Naive thymus-derived CD4-positive, alpha-beta T cell (primary cell): ENCODE measurements at regions not wholly inside any gene's neighbourhood (a gene's known extent, or its start where the extent isn't known, plus 50 kb on each side); places are given as distances from the start of the nearest gene placed in this dataset.

Experiments
- ATAC-seq: fragments of 150-1000 bp; cut with Tn5 transposase; 2 replicates; pipeline ENCODE4 v1.10.0; 2021; ENCODE audit warnings: mild to moderate bottlenecking, moderate library complexity
- CTCF ChIA-PET: fragments of 350-600 bp; sonication (Branson Sonifier 250); formaldehyde crosslinking; loops from one replicate; lab custom pipeline; 2021; ENCODE audit warnings: antibody characterized with exemption; lab: Charles Lee
- POLR2A ChIA-PET: fragments of 350-600 bp; sonication (Branson Sonifier 250); formaldehyde crosslinking; loops from one replicate; lab custom pipeline; 2021; ENCODE audit warnings: antibody characterized with exemption, inconsistent platforms; lab: Charles Lee
- DNase-seq, 9 donors: peaks; one replicate each; pipeline versions ENCODE4 v3.0.0 to v3.0.0-alpha.2; 2020 to 2022; ENCODE audit warnings: mixed read lengths in 1 of 9
- H3K27ac ChIP-seq: one replicate; pipeline ENCODE4 v1.7.0; 2013; ENCODE audit warnings: mild to moderate bottlenecking, low read depth, low read length, moderate library complexity
- H3K27me3 ChIP-seq, 2 donors: one replicate each; pipeline ENCODE4 v1.7.0; 2013; ENCODE audit warnings: low read length in 2 of 2, mild to moderate bottlenecking in 2 of 2, moderate library complexity in 2 of 2; ENCODE audit not compliant: control insufficient read depth in 2 of 2, insufficient read depth in 2 of 2
- H3K36me3 ChIP-seq, 3 experiments: 1 replicate in 2 of 3; 2 replicates in 1 of 3; pipeline ENCODE4 v1.7.0; 2013; ENCODE audit warnings: low read length in 3 of 3, mild to moderate bottlenecking in 3 of 3, moderate library complexity in 1 of 3; ENCODE audit not compliant: insufficient read depth in 3 of 3, control insufficient read depth in 2 of 3
- H3K4me1 ChIP-seq, 2 donors: one replicate each; pipeline ENCODE4 v1.7.0; 2013; ENCODE audit warnings: low read length in 2 of 2, mild to moderate bottlenecking in 2 of 2, moderate library complexity in 1 of 2; ENCODE audit not compliant: control insufficient read depth in 2 of 2, insufficient read depth in 2 of 2
- H3K4me3 ChIP-seq: 2 replicates; pipeline ENCODE4 v1.7.0; 2013; ENCODE audit warnings: mild to moderate bottlenecking, low read length
- H3K9me3 ChIP-seq, 3 experiments: 1 replicate in 2 of 3; 2 replicates in 1 of 3; pipeline ENCODE4 v1.7.0; 2013; ENCODE audit warnings: low read length in 3 of 3; ENCODE audit not compliant: control insufficient read depth in 2 of 3
- H3K27ac Mint-ChIP-seq, 9 donors: one replicate each; pipeline ENCODE4 v1.8.0; 2020 to 2022; ENCODE audit warnings: mixed read lengths in 9 of 9, mild to moderate bottlenecking in 8 of 9, moderate library complexity in 5 of 9, inconsistent platforms in 2 of 9
- H3K27me3 Mint-ChIP-seq, 5 donors: one replicate each; pipeline ENCODE4 v1.8.0; 2021 to 2022; ENCODE audit warnings: mixed read lengths in 5 of 5, mild to moderate bottlenecking in 1 of 5
- H3K36me3 Mint-ChIP-seq, 5 donors: one replicate each; pipeline ENCODE4 v1.8.0; 2020 to 2022; ENCODE audit warnings: mixed read lengths in 5 of 5, mild to moderate bottlenecking in 3 of 5, inconsistent platforms in 1 of 5
- H3K4me1 Mint-ChIP-seq, 7 donors: one replicate each; pipeline ENCODE4 v1.8.0; 2020 to 2022; ENCODE audit warnings: mixed read lengths in 7 of 7, mild to moderate bottlenecking in 3 of 7, inconsistent platforms in 1 of 7
- H3K4me3 Mint-ChIP-seq, 10 donors: one replicate each; pipeline ENCODE4 v1.8.0; 2020 to 2022; ENCODE audit warnings: mild to moderate bottlenecking in 10 of 10, mixed read lengths in 10 of 10, moderate library complexity in 6 of 10, inconsistent platforms in 2 of 10
- H3K9me3 Mint-ChIP-seq, 11 donors: one replicate each; pipeline ENCODE4 v1.8.0; 2020 to 2022; ENCODE audit warnings: mixed read lengths in 11 of 11, mild to moderate bottlenecking in 4 of 11, inconsistent platforms in 1 of 11, moderate library complexity in 1 of 11
- intact Hi-C, 2 donors: fragments of 100-400 bp; cut with micrococcal nuclease; formaldehyde crosslinking; loops; one replicate each; pipeline ENCODE4 v1.15.1; 2023

- Histone ChIP-seq H3K27ac (no peak overlapping the region), H3K27me3 (no peaks in the 10 kb centered on the region), H3K36me3 (no peaks in the 10 kb centered on the region), H3K4me1 (no peaks in the 10 kb centered on the region), H3K4me3 (no peak overlapping the region), H3K9me3 (no peaks in the 10 kb centered on the region)
- no peak for DNase-seq
- Mint-ChIP-seq H3K36me3 (peaks cover 0 to 3% (median 0%) of the 10 kb centered on the region in 5 donors), H3K4me1 (no peaks in the 10 kb centered on the region), H3K4me3 (no peak overlapping the region), H3K27me3 (peaks cover 0 to 23% (median 3%) of the 10 kb centered on the region in 5 donors), H3K27ac (no peak overlapping the region), H3K9me3 (peaks cover 0 to 27% (median 12%) of the 10 kb centered on the region in 11 donors)
- no peak for ATAC-seq
- intact Hi-C loops, result no loop called here
- ChIA-PET CTCF (no interaction called here), POLR2A (no interaction called here)
These were observed 239.4 kb upstream of the BOD1L1 start for GRCh38 chr4:13866881-13867280.

DNA sequence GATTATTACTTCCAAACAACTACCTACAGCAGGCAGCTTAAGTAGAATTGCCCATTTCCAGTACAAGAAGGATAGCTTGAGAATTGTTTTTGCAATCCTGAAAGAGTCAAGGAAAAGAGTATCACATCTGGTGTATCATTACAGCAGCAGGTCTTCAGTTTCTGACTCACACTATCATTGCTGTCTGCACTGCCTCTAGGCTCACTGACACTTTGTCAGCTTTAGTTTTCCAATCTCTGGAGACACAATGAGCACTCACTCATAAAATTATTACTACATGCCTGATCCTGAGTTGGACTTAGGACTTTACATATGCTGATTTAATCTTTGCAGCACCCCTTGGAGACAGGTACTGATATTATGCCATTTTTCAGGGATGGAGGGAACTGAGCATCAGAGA lies 244.6 kb upstream of the BOD1L1 start:
- no peak overlapping the region for H3K27ac ChIP-seq
- peaks cover 0 to 6% (median 2%) of the 10 kb centered on the region in 11 donors for H3K9me3 Mint-ChIP-seq
- no peak for ATAC-seq
- no peaks in the 10 kb centered on the region for H3K4me1 Mint-ChIP-seq
- H3K9me3 ChIP-seq, result no peaks in the 10 kb centered on the region
- intact Hi-C loops, result no loop called here
- H3K36me3 Mint-ChIP-seq, result no peaks in the 10 kb centered on the region
- no peak overlapping the region for H3K4me3 Mint-ChIP-seq
- ChIA-PET POLR2A (no interaction called here), CTCF (no interaction called here)
- no peak for DNase-seq
- no peaks in the 10 kb centered on the region for H3K36me3 ChIP-seq
- no peaks in the 10 kb centered on the region for H3K4me1 ChIP-seq
- peaks cover 0 to 19% (median 3%) of the 10 kb centered on the region in 5 donors for H3K27me3 Mint-ChIP-seq
- no peak overlapping the region for H3K27ac Mint-ChIP-seq
- H3K27me3 ChIP-seq, result no peaks in the 10 kb centered on the region
- H3K4me3 ChIP-seq, result no peak overlapping the region

- H3K36me3 Mint-ChIP-seq, result no peaks in the 10 kb centered on the region
- Histone ChIP-seq H3K27me3 (no peaks in the 10 kb centered on the region), H3K4me1 (no peaks in the 10 kb centered on the region), H3K27ac (no peak overlapping the region), H3K9me3 (no peaks in the 10 kb centered on the region), H3K36me3 (no peaks in the 10 kb centered on the region), H3K4me3 (no peak overlapping the region)
- ATAC-seq (no peak), DNase-seq (no peak)
- no peak overlapping the region for H3K4me3 Mint-ChIP-seq
- POLR2A ChIA-PET, result no interaction called here
- H3K27ac Mint-ChIP-seq, result no peak overlapping the region
- CTCF ChIA-PET, result no interaction called here
- intact Hi-C loops, result no loop called here
- no peaks in the 10 kb centered on the region for H3K4me1 Mint-ChIP-seq
- peaks cover 0 to 6% (median 2%) of the 10 kb centered on the region in 11 donors for H3K9me3 Mint-ChIP-seq
- H3K27me3 Mint-ChIP-seq, result peaks cover 0 to 19% (median 3%) of the 10 kb centered on the region in 5 donors
These were observed 245.4 kb upstream of the BOD1L1 start for GRCh38 chr4:13872955-13873354.

DNA sequence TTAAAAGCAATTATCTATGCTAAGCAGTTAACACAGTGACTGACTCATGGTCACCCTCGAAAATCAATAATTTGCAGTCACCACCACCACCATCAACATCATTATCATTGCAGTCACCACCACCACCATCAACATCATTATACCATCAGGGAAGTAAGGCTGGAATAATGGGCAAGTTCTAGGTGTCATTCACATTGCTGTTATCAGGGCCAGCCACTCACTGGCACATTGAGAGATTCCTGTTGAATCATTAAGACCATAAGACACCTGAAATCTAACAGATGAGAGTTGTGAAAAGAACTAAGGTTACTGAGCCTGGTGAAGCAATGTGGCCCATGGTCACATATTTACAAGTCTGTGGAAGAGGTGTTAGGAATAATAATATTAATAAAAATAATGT lies 247.7 kb upstream of the BOD1L1 start:
- Histone ChIP-seq H3K4me3 (no peak overlapping the region), H3K27me3 (no peaks in the 10 kb centered on the region), H3K27ac (no peak overlapping the region), H3K9me3 (no peaks in the 10 kb centered on the region), H3K4me1 (no peaks in the 10 kb centered on the region), H3K36me3 (no peaks in the 10 kb centered on the region)
- intact Hi-C loops, result no loop called here
- POLR2A ChIA-PET, result no interaction called here
- CTCF ChIA-PET, result no interaction called here
- ATAC-seq, result no peak
- Mint-ChIP-seq H3K4me1 (no peaks in the 10 kb centered on the region), H3K36me3 (no peaks in the 10 kb centered on the region), H3K4me3 (no peak overlapping the region), H3K27me3 (peaks cover 0 to 12% (median 5%) of the 10 kb centered on the region in 5 donors), H3K9me3 (peaks cover 0 to 7% (median 3%) of the 10 kb centered on the region in 11 donors), H3K27ac (no peak overlapping the region)
- DNase-seq, result no peak

DNA sequence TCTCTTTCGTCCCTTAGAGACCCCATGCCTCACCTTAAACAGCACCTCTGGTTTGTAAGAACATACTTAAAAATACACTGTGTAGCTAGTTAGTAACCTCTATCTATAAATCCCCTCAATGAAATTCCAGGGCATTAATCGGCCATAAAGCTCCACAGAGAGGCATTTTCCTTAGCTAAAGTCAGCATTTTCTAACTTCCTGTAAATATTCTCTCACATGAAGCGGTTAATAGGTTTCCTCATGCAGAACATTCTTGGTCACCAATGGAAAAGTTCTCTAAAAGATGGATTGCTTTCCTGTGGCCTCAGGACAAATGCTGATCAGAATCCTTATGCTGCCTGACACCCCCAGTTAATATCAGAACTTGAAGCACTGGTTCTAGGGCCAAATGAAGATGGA lies 248.6 kb upstream of the BOD1L1 start:
- no peak for ATAC-seq
- Mint-ChIP-seq H3K4me3 (no peak overlapping the region), H3K4me1 (no peaks in the 10 kb centered on the region), H3K27me3 (peaks cover 0 to 8% (median 5%) of the 10 kb centered on the region in 5 donors), H3K36me3 (no peaks in the 10 kb centered on the region), H3K9me3 (peaks cover 0 to 7% (median 2%) of the 10 kb centered on the region in 11 donors), H3K27ac (no peak overlapping the region)
- Histone ChIP-seq H3K9me3 (no peaks in the 10 kb centered on the region), H3K4me3 (no peak overlapping the region), H3K36me3 (no peaks in the 10 kb centered on the region), H3K4me1 (no peaks in the 10 kb centered on the region), H3K27ac (no peak overlapping the region), H3K27me3 (no peaks in the 10 kb centered on the region)
- POLR2A ChIA-PET, result no interaction called here
- intact Hi-C loops, result no loop called here
- DNase-seq, result no peak
- CTCF ChIA-PET, result no interaction called here

GRCh38 chr4:13876940-13877339 lies 249.4 kb upstream of the BOD1L1 start:
- no peaks in the 10 kb centered on the region for H3K4me1 Mint-ChIP-seq
- peaks cover 0 to 7% (median 2%) of the 10 kb centered on the region in 11 donors for H3K9me3 Mint-ChIP-seq
- no peaks in the 10 kb centered on the region for H3K9me3 ChIP-seq
- no peak overlapping the region for H3K27ac ChIP-seq
- H3K4me1 ChIP-seq, result no peaks in the 10 kb centered on the region
- DNase-seq (no peak), ATAC-seq (no peak)
- CTCF ChIA-PET, result no interaction called here
- no peak overlapping the region for H3K27ac Mint-ChIP-seq
- intact Hi-C loops, result no loop called here
- H3K27me3 Mint-ChIP-seq, result peaks cover 0 to 6% (median 4%) of the 10 kb centered on the region in 5 donors
- H3K27me3 ChIP-seq, result no peaks in the 10 kb centered on the region
- H3K4me3 ChIP-seq, result no peak overlapping the region
- POLR2A ChIA-PET, result no interaction called here
- H3K36me3 ChIP-seq, result no peaks in the 10 kb centered on the region
- no peaks in the 10 kb centered on the region for H3K36me3 Mint-ChIP-seq
- no peak overlapping the region for H3K4me3 Mint-ChIP-seq

DNA sequence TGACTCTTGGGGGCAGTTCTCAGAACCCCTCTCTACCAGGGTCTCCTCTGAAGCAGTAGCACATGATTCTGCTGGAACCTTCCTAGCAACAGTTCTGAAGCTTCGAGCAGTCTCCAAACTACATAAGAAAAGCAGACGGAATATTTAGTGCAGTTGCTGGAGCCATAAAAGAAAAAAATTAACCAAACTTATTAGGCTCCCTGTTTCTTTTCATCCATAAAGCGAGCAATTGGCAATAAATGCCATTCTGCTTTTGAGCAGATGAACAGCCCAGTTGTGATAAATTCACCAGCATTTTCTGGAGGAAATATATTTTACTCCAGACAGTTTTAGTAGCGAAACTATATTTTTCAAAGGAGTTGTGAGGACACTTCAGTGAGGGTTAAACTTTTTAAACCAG lies 250.1 kb upstream of the BOD1L1 start:
- no peak overlapping the region for H3K4me3 ChIP-seq
- H3K36me3 Mint-ChIP-seq, result no peaks in the 10 kb centered on the region
- H3K9me3 Mint-ChIP-seq, result peaks cover 0 to 7% (median 4%) of the 10 kb centered on the region in 11 donors
- H3K4me1 Mint-ChIP-seq, result no peaks in the 10 kb centered on the region
- H3K4me3 Mint-ChIP-seq, result no peak overlapping the region
- no peak overlapping the region for H3K27ac ChIP-seq
- peaks cover 0 to 6% (median 4%) of the 10 kb centered on the region in 5 donors for H3K27me3 Mint-ChIP-seq
- no peak for DNase-seq
- H3K27ac Mint-ChIP-seq, result no peak overlapping the region
- ChIA-PET CTCF (no interaction called here), POLR2A (no interaction called here)
- no peaks in the 10 kb centered on the region for H3K27me3 ChIP-seq
- intact Hi-C loops, result no loop called here
- no peaks in the 10 kb centered on the region for H3K36me3 ChIP-seq
- no peak for ATAC-seq
- H3K9me3 ChIP-seq, result no peaks in the 10 kb centered on the region
- no peaks in the 10 kb centered on the region for H3K4me1 ChIP-seq
